Testis (tissue), 2 donors: ENCODE measurements at regions not wholly inside any gene's neighbourhood (a gene's known extent, or its start where the extent isn't known, plus 50 kb on each side); places are given as distances from the start of the nearest gene placed in this dataset.

Experiments
- CTCF ChIP-seq, 3 experiments: fragments of 450-650 bp in 2 of 3; fragments of 200-600 bp in 1 of 3; sonication (generic) in 1 of 3; IDR thresholded peaks; one replicate each; pipeline ENCODE4 v1.5.1; 2016 to 2019; ENCODE audit warnings: antibody characterized with exemption in 3 of 3, mild to moderate bottlenecking in 2 of 3, moderate library complexity in 1 of 3
- POLR2A ChIP-seq: fragments of 450-650 bp; IDR thresholded peaks from one replicate; pipeline ENCODE4 v1.6.1; 2017; ENCODE audit warnings: antibody characterized with exemption, mild to moderate bottlenecking, moderate library complexity

GRCh38 chr4:64718091-64718490 lies 308.8 kb upstream of the TECRL start:
- no peak for TF ChIP-seq CTCF (IDR thresholded peaks at IDR 0.05)
- no peak for TF ChIP-seq POLR2A
